GM12878 (cell line): ENCODE measurements at regions not wholly inside any gene's neighbourhood (a gene's known extent, or its start where the extent isn't known, plus 50 kb on each side); places are given as distances from the start of the nearest gene placed in this dataset.

Experiments used
- ATAC-seq: fragments of 200-7000 bp; cut with Tn5 transposase; 3 replicates; pipeline ENCODE4 v1.9.1; 2020; ENCODE audit warnings: mild to moderate bottlenecking, moderate library complexity
- BruUV-seq: library from RNA; stranded (reverse); fragments of 400-500 nt; replicated peaks from 2 replicates; lab custom pipeline; 2021; lab: Mats Ljungman, UMichigan
- CTCF ChIA-PET: fragments of 300-600 bp; sonication (Branson Sonifier 250); formaldehyde crosslinking; extraction: SDS; loops from one replicate; lab custom pipeline; 2021; ENCODE audit warnings: inconsistent platforms; lab: Yijun Ruan, JAX
- POLR2A ChIA-PET: fragments of 350-600 bp; formaldehyde crosslinking; extraction: SDS; loops from one replicate; lab custom pipeline; 2021; ENCODE audit warnings: inconsistent platforms; lab: Charles Lee
- RAD21 ChIA-PET: fragments of 300-600 bp; sonication (Branson Sonifier 250); formaldehyde crosslinking; loops from one replicate; lab custom pipeline; 2023; ENCODE audit warnings: antibody characterized with exemption; ENCODE audit not compliant: unreplicated experiment; lab: Charles Lee
- SMC1A ChIA-PET: fragments of 300-600 bp; sonication (Branson Sonifier 250); formaldehyde crosslinking; loops from one replicate; lab custom pipeline; 2023; ENCODE audit not compliant: unreplicated experiment, uncharacterized antibody; lab: Charles Lee
- DNase-seq: peaks from one replicate; pipeline ENCODE4 v3.0.0-alpha.2; 2011; ENCODE audit warnings: low read depth, low spot score
- FAIRE-seq: peaks from 3 replicates; lab custom pipeline; 2011; peaks lifted over from hg19 to GRCh38; lab: Jason Lieb, UNC
- H2AFZ ChIP-seq: 2 replicates; pipeline ENCODE4 v1.6.0; 2011; ENCODE audit warnings: low read depth, low read length, control low read depth; ENCODE audit not compliant: control insufficient read depth
- H3K27ac ChIP-seq: 2 replicates; pipeline ENCODE4 v1.5.1; 2011; ENCODE audit warnings: control low read depth; ENCODE audit not compliant: control insufficient read depth, insufficient read depth
- H3K27me3 ChIP-seq, 2 experiments: replicated peaks in 1 of 2; 2 replicates each; pipeline versions ENCODE4 v1.6.0 to v1.6.1; 2011; ENCODE audit warnings: low read length in 1 of 2; ENCODE audit not compliant: control insufficient read depth in 2 of 2, insufficient read depth in 2 of 2
- H3K36me3 ChIP-seq, 2 experiments: 2 replicates each; pipeline ENCODE4 v1.5.1; 2011; ENCODE audit warnings: low read length in 1 of 2; ENCODE audit not compliant: control insufficient read depth in 2 of 2, insufficient read depth in 2 of 2
- H3K4me1 ChIP-seq: 2 replicates; pipeline ENCODE4 v1.6.1; 2011; ENCODE audit warnings: mild to moderate bottlenecking, low read length, moderate library complexity, mixed read lengths; ENCODE audit not compliant: control insufficient read depth, insufficient read depth
- H3K4me2 ChIP-seq: 2 replicates; pipeline ENCODE4 v1.6.0; 2011; ENCODE audit warnings: control low read depth; ENCODE audit not compliant: control insufficient read depth, insufficient read depth
- H3K4me3 ChIP-seq: fragments of 200-600 bp; sonication (generic); 2 replicates; pipeline ENCODE4 v1.5.1; 2016
- H3K79me2 ChIP-seq: 2 replicates; pipeline ENCODE4 v1.6.0; 2011; ENCODE audit warnings: low read length; ENCODE audit not compliant: control insufficient read depth, insufficient read depth
- H3K9ac ChIP-seq: 2 replicates; pipeline ENCODE4 v1.8.0; 2011; ENCODE audit warnings: low read length, control low read depth, mixed read lengths; ENCODE audit not compliant: control insufficient read depth, insufficient read depth
- H3K9me3 ChIP-seq: replicated peaks from 3 replicates; pipeline ENCODE4 v1.5.1; 2011; ENCODE audit warnings: mild to moderate bottlenecking, low read length; ENCODE audit not compliant: control insufficient read depth, insufficient read depth
- H4K20me1 ChIP-seq: 2 replicates; pipeline ENCODE4 v1.6.0; 2011; ENCODE audit not compliant: control insufficient read depth, insufficient read depth
- CREM ChIP-seq: IDR thresholded peaks from 2 replicates; pipeline ENCODE4 v1.6.1; 2014; ENCODE audit warnings: antibody characterized with exemption, low read depth
- KAT2A ChIP-seq: conservative IDR thresholded peaks from 2 replicates; pipeline ENCODE4 v1.6.1; 2011; ENCODE audit warnings: low read depth, low read length; ENCODE audit not compliant: control insufficient read depth
- MEF2B ChIP-seq: fragments of 450-650 bp; IDR thresholded peaks from 2 replicates; pipeline ENCODE4 v1.6.1; 2018; ENCODE audit warnings: mild to moderate bottlenecking, moderate library complexity; ENCODE audit not compliant: partially characterized antibody, poor library complexity, severe bottlenecking
- SPI1 ChIP-seq: IDR thresholded peaks from 2 replicates; pipeline ENCODE4 v1.6.1; 2011; ENCODE audit warnings: low read depth, mild to moderate bottlenecking, low read length, moderate library complexity, borderline replicate concordance; ENCODE audit not compliant: insufficient read depth
- STAT3 ChIP-seq: IDR thresholded peaks from 2 replicates; pipeline ENCODE4 v1.6.1; 2011; ENCODE audit warnings: low read depth, low read length, improper control_type of control experiment
- WRNIP1 ChIP-seq: IDR thresholded peaks from 2 replicates; pipeline ENCODE4 v1.6.1; 2011; ENCODE audit warnings: low read depth, low read length, improper control_type of control experiment, borderline replicate concordance
- ZNF207 ChIP-seq: fragments of 450-650 bp; IDR thresholded peaks from 2 replicates; pipeline ENCODE4 v1.6.1; 2014; ENCODE audit warnings: antibody characterized with exemption, mild to moderate bottlenecking, borderline replicate concordance
- WGBS: methylation state at CpG from one replicate; pipeline ENCODE4 v1.1.6; 2016; ENCODE audit warnings: low lambda C conversion rate; ENCODE audit not compliant: insufficient replicate concordance, insufficient coverage; ENCODE audit errors: missing lambda C conversion rate; 5-methylcytosine and 5-hydroxymethylcytosine counted together
- in situ Hi-C: fragments of 300-500 bp; cut with MboI; formaldehyde crosslinking; loops from 9 replicates; pipeline ENCODE4 v1.14.3; 2018; ENCODE audit warnings: mixed read lengths
- intact Hi-C: fragments of 100-400 bp; cut with micrococcal nuclease; formaldehyde crosslinking; loops from one replicate; pipeline ENCODE4 v1.14.2; 2022; ENCODE audit not compliant: unreplicated experiment

- Histone ChIP-seq H3K4me3 (no peak overlapping the region), H2AFZ (no peak overlapping the region)
- in situ Hi-C loops, result no loop called here
- TF ChIP-seq STAT3, result no peak
- TF ChIP-seq, all 136 proteins: peak for 0
- intact Hi-C loops, result no loop called here
- H3K9me3 ChIP-seq, result no peaks in the 10 kb centered on the region
- no peak overlapping the region for H3K4me2 ChIP-seq
- ATAC-seq, result no peak
- no peak for FAIRE-seq
- BruUV-seq, result no TSS peak
- 40% methylated on average over 5 of the region's 5 CpGs for WGBS
- H3K9ac ChIP-seq, result no peak overlapping the region
- DNase-seq, result no peak
- no peaks in the 10 kb centered on the region for H4K20me1 ChIP-seq
- POLR2A ChIA-PET, result no interaction called here
- no peaks in the 10 kb centered on the region for H3K27me3 ChIP-seq
- SMC1A ChIA-PET, result no interaction called here
- no peak overlapping the region for H3K27ac ChIP-seq
- CTCF ChIA-PET, result no interaction called here
- H3K4me1 ChIP-seq, result no peaks in the 10 kb centered on the region
- no peaks in the 10 kb centered on the region for H3K36me3 ChIP-seq
- RAD21 ChIA-PET, result no interaction called here
- no peaks in the 10 kb centered on the region for H3K79me2 ChIP-seq
These were observed 109.6 kb upstream of the APP start for GRCh38 chr21:26280148-26280547.

- intact Hi-C loops (no loop called here), in situ Hi-C loops (no loop called here)
- H3K79me2 ChIP-seq, result no peaks in the 10 kb centered on the region
- DNase-seq (no peak), FAIRE-seq (no peak), ATAC-seq (no peak)
- H2AFZ ChIP-seq, result no peak overlapping the region
- no peak overlapping the region for H3K4me3 ChIP-seq
- no peaks in the 10 kb centered on the region for H3K27me3 ChIP-seq
- 0% methylated on average over 1 of the region's 1 CpG for WGBS
- no peaks in the 10 kb centered on the region for H3K4me1 ChIP-seq
- TF ChIP-seq MEF2B (no peak), WRNIP1 (no peak), ZNF207 (no peak), CREM (no peak), KAT2A (no peak), SPI1 (no peak)
- H3K27ac ChIP-seq, result no peak overlapping the region
- no peaks in the 10 kb centered on the region for H3K36me3 ChIP-seq
- no peaks in the 10 kb centered on the region; the same call in 2 of the 3 replicates for H3K9me3 ChIP-seq
- H4K20me1 ChIP-seq, result no peaks in the 10 kb centered on the region
- ChIA-PET SMC1A (no interaction called here), POLR2A (no interaction called here), RAD21 (no interaction called here), CTCF (no interaction called here)
- H3K4me2 ChIP-seq, result no peak overlapping the region
- no TSS peak for BruUV-seq
- no peak overlapping the region for H3K9ac ChIP-seq
These were observed 105.2 kb upstream of the APP start for GRCh38 chr21:26275801-26276200.
